Prostate gland (tissue), 2 donors: ENCODE measurements at regions not wholly inside any gene's neighbourhood (a gene's known extent, or its start where the extent isn't known, plus 50 kb on each side); places are given as distances from the start of the nearest gene placed in this dataset.

Experiments used
- POLR2A ChIP-seq: fragments of 450-650 bp; IDR thresholded peaks from one replicate; pipeline ENCODE4 v1.6.1; 2016; ENCODE audit warnings: antibody characterized with exemption, mild to moderate bottlenecking
- TF ChIP-seq, protein P1 (sequence below), 4 experiments: fragments of 200-600 bp in 2 of 4; fragments of 450-650 bp in 2 of 4; sonication (generic) in 2 of 4; IDR thresholded peaks; 1 replicate in 3 of 4; 2 replicates in 1 of 4; pipeline ENCODE4 v1.5.1; 2016 to 2019; ENCODE audit warnings: antibody characterized with exemption in 4 of 4, mild to moderate bottlenecking in 2 of 4, moderate library complexity in 2 of 4

DNA sequence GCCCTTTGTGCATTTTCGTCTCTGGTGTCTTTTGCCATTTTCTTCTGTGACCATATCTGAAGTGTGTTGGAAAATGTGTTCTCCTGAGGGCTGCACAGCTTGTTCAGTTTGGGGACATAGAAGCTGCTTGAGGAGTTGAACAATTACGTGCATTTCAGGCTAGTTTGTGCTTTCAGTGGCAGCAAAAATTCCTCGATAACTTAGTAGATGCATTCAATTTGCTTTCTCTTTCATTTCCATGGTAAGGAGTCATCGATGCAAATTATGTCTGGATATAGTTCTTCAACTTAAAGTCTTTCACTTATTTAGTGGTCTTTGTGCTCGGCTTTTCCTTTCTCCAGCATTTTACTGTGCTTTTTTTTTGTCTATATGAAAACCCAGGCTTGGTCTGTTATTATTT is 441.5 kb downstream of the PLA2G4A start:
- no peak for TF ChIP-seq POLR2A
- TF ChIP-seq, protein P1, sequence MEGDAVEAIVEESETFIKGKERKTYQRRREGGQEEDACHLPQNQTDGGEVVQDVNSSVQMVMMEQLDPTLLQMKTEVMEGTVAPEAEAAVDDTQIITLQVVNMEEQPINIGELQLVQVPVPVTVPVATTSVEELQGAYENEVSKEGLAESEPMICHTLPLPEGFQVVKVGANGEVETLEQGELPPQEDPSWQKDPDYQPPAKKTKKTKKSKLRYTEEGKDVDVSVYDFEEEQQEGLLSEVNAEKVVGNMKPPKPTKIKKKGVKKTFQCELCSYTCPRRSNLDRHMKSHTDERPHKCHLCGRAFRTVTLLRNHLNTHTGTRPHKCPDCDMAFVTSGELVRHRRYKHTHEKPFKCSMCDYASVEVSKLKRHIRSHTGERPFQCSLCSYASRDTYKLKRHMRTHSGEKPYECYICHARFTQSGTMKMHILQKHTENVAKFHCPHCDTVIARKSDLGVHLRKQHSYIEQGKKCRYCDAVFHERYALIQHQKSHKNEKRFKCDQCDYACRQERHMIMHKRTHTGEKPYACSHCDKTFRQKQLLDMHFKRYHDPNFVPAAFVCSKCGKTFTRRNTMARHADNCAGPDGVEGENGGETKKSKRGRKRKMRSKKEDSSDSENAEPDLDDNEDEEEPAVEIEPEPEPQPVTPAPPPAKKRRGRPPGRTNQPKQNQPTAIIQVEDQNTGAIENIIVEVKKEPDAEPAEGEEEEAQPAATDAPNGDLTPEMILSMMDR (IDR thresholded peaks at IDR 0.05) = no peak
